ENCODE measurements at regions not wholly inside any gene's neighbourhood (a gene's known extent, or its start where the extent isn't known, plus 50 kb on each side); places are given as distances from the start of the nearest gene placed in this dataset.

DNA sequence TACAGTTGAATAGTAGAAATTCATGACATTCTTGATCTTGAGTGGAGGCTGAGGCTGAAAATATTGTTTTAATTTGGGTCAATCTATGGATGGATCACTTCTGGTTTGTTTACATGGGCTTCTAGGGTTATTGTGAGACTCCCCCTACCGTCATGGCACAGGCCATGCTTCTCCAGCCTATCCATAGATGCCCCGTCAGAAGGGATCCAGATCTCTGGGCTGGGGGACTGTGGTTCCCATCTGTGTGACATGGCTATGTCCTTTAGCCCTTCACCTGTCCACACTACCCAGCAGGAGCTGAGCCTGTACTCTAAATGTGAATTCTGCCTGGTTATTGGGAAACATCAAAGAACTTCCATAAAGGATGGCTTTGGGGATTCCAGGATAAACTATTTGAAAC is 160.4 kb downstream of the ABCC12 start:
- Mint-ChIP-seq H3K27ac (ENCODE audit: unreplicated experiment) (no peak overlapping the region), H3K27me3 (ENCODE audit: unreplicated experiment) (peaks cover 7% of the 10 kb centered on the region)

DNA sequence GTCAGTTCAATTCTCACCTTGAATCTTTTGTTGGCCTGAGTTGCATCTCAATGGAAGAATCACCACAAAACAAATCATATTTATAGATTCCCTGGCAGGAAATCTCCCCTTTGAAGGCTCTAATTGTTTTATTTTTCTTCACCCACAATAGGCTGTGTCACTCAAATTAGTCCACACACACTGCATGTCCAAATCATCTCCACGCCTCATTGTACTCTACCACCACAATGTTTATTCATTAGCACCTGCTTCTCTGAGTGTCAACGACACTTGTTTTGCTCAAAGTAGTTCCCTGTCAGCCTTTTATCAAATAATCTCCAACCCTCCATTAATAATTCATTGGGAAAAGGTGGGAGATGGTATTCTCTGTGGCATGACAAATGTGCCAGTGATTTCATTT is 164.3 kb downstream of the ABCC12 start:
- no peaks in the 10 kb centered on the region for H3K36me3 Mint-ChIP-seq (ENCODE audit: unreplicated experiment)
- no peak for DNase-seq (ENCODE audit: extremely low spot score, unreplicated experiment)
- no peak overlapping the region for H3K4me3 Mint-ChIP-seq (ENCODE audit: unreplicated experiment)
- peaks cover 8% of the 10 kb centered on the region for H3K9me3 Mint-ChIP-seq (ENCODE audit: unreplicated experiment)
- no peak overlapping the region for H3K27ac Mint-ChIP-seq (ENCODE audit: unreplicated experiment)
- peaks cover 7% of the 10 kb centered on the region for H3K27me3 Mint-ChIP-seq (ENCODE audit: unreplicated experiment)
- TF ChIP-seq, protein P1, sequence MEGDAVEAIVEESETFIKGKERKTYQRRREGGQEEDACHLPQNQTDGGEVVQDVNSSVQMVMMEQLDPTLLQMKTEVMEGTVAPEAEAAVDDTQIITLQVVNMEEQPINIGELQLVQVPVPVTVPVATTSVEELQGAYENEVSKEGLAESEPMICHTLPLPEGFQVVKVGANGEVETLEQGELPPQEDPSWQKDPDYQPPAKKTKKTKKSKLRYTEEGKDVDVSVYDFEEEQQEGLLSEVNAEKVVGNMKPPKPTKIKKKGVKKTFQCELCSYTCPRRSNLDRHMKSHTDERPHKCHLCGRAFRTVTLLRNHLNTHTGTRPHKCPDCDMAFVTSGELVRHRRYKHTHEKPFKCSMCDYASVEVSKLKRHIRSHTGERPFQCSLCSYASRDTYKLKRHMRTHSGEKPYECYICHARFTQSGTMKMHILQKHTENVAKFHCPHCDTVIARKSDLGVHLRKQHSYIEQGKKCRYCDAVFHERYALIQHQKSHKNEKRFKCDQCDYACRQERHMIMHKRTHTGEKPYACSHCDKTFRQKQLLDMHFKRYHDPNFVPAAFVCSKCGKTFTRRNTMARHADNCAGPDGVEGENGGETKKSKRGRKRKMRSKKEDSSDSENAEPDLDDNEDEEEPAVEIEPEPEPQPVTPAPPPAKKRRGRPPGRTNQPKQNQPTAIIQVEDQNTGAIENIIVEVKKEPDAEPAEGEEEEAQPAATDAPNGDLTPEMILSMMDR (IDR thresholded peaks at IDR 0.05), result no peak
- H3K4me1 Mint-ChIP-seq (ENCODE audit: unreplicated experiment), result no peaks in the 10 kb centered on the region

More for the DNA sequence above, 160.4 kb downstream of the ABCC12 start:
- Mint-ChIP-seq H3K36me3 (ENCODE audit: unreplicated experiment) (no peaks in the 10 kb centered on the region), H3K4me3 (ENCODE audit: unreplicated experiment) (no peak overlapping the region), H3K4me1 (ENCODE audit: unreplicated experiment) (no peaks in the 10 kb centered on the region), H3K9me3 (ENCODE audit: unreplicated experiment) (peaks cover 3% of the 10 kb centered on the region)
- TF ChIP-seq, protein P1 (IDR thresholded peaks at IDR 0.05), result no peak
- peak; percentile 48 for DNase-seq (ENCODE audit: extremely low spot score, unreplicated experiment)

DNA sequence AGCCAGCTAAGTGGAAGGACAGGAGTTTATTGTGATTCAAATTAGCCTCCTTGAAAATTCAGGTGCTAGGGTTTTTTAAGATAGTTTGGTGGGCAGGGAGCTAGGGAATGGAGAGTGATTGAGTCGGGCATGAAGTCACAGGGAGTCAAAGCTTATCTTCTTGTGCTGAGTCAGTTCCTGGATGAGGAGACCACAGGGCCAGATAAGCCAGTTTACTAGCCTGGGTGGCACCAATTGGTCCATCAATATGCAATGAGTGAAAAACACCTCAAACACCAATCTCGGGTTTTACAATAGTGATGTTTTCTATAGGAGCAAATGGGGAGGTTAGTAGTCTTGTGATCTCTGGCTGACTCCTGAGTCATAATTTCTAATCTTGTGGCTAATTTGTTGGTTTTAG is 165.1 kb downstream of the ABCC12 start:
- no peak for DNase-seq (ENCODE audit: extremely low spot score, unreplicated experiment)
- no peak overlapping the region for H3K27ac Mint-ChIP-seq (ENCODE audit: unreplicated experiment)

DNA sequence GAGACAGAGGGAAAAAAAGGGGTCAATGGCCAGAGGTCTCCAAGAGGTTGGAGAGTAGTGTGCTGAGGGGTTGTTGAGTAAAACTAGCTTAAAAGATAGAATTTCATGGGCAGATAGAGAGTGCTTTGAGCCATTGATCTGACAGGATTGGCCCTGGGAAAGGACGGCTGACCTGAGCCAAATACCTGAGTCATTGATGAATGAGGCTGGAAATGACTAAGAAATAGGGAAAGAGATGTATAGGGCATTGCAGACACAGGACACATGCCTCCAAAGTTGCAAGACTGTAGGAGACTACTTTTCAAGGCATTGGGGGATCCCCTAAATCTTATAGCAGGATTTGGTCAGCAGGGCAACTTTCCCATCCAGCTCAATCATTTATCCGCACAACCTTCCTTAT is 168.7 kb downstream of the ABCC12 start:
- Mint-ChIP-seq H3K36me3 (ENCODE audit: unreplicated experiment) (no peaks in the 10 kb centered on the region), H3K27ac (ENCODE audit: unreplicated experiment) (no peak overlapping the region), H3K27me3 (ENCODE audit: unreplicated experiment) (peaks cover 12% of the 10 kb centered on the region), H3K9me3 (ENCODE audit: unreplicated experiment) (peaks cover 4% of the 10 kb centered on the region), H3K4me3 (ENCODE audit: unreplicated experiment) (no peak overlapping the region), H3K4me1 (ENCODE audit: unreplicated experiment) (no peaks in the 10 kb centered on the region)
- no peak for DNase-seq (ENCODE audit: extremely low spot score, unreplicated experiment)
- TF ChIP-seq, protein P1 (IDR thresholded peaks at IDR 0.05), result no peak

More for the DNA sequence above, 165.1 kb downstream of the ABCC12 start:
- H3K9me3 Mint-ChIP-seq (ENCODE audit: unreplicated experiment), result peaks cover 8% of the 10 kb centered on the region
- TF ChIP-seq, protein P1 (IDR thresholded peaks at IDR 0.05), result no peak
- no peak overlapping the region for H3K4me3 Mint-ChIP-seq (ENCODE audit: unreplicated experiment)
- no peaks in the 10 kb centered on the region for H3K4me1 Mint-ChIP-seq (ENCODE audit: unreplicated experiment)
- peaks cover 10% of the 10 kb centered on the region for H3K27me3 Mint-ChIP-seq (ENCODE audit: unreplicated experiment)
- no peaks in the 10 kb centered on the region for H3K36me3 Mint-ChIP-seq (ENCODE audit: unreplicated experiment)

DNA sequence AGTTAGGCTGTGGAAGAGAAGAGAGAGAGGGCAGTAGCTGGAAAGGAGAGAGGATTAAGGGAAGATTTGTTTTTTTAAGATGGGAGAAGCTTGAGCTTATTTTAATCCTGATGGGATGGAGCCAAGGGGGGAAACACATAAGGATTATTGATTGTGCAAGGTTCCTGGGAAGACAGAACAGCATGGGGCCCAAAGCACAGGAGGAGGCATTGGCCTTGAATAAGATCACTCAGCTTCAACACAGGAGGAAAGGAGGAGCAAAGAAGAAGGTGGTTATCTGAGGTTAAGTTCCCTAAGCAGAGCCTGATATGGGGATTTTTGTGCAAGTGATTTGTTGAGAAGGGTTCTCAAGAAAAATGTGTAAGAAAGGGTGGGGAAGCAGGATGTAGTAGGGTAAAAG is 169.8 kb downstream of the ABCC12 start:
- peaks cover 12% of the 10 kb centered on the region for H3K27me3 Mint-ChIP-seq (ENCODE audit: unreplicated experiment)
- H3K4me1 Mint-ChIP-seq (ENCODE audit: unreplicated experiment), result no peaks in the 10 kb centered on the region
- no peak overlapping the region for H3K4me3 Mint-ChIP-seq (ENCODE audit: unreplicated experiment)

More for the DNA sequence above, 169.8 kb downstream of the ABCC12 start:
- DNase-seq (ENCODE audit: extremely low spot score, unreplicated experiment), result no peak
- H3K27ac Mint-ChIP-seq (ENCODE audit: unreplicated experiment), result no peak overlapping the region
- no peaks in the 10 kb centered on the region for H3K36me3 Mint-ChIP-seq (ENCODE audit: unreplicated experiment)
- peaks cover 4% of the 10 kb centered on the region for H3K9me3 Mint-ChIP-seq (ENCODE audit: unreplicated experiment)
- TF ChIP-seq, protein P1 (IDR thresholded peaks at IDR 0.05), result no peak
